ENCODE measurements at regions not wholly inside any gene's neighbourhood (a gene's known extent, or its start where the extent isn't known, plus 50 kb on each side); places are given as distances from the start of the nearest gene placed in this dataset.

DNA sequence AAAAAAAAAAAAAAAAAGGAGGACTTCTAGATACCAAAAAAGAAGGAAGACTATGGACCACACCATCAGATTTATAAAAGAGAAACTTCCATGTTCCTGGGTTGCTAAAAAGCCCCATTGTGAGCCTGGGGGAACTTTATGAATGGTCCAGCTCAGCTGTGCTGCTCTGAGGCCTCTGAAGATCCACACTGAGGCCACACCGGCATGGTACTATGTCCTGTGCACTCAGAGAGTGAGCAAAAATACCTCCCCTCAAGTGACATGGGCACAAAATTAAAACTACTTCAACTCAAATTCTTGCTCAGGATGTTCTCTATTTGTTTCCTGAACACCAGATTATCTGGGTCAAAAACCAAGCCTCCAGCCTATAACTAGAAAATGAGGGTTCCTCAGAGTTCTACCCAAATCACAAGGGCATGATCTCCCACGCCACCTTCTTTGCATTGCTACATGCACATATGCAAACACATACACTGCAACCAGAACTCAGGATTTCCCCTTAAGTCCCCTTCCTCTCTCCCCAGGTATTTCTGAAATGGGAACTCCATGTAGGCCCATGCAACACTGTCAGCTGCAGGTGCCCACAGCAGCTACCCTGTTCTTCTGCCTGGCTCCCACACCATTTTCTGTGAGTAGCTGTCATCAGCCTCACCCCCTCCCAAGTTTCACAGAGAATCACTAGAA lies 94.4 kb downstream of the SH3GLB1 start:
- no peaks in the 10 kb centered on the region for H3K79me2 ChIP-seq (ENCODE audit: control insufficient read depth in 1 of 2, insufficient read depth in 2 of 2, low read length in 2 of 2)
- H2BK20ac ChIP-seq (ENCODE audit: low read length) = no peak overlapping the region
- H3K56ac ChIP-seq (replicated peaks; ENCODE audit: insufficient read length, low read depth, low read length) = no peak overlapping the region
- H3K79me1 ChIP-seq (ENCODE audit: low read depth, low read length) = no peaks in the 10 kb centered on the region
- no peak overlapping the region for H3K27ac ChIP-seq (ENCODE audit: low read depth, low read length)
- H3K23me2 ChIP-seq (ENCODE audit: low read depth, low read length) = no peaks in the 10 kb centered on the region
- POLR2A ChIA-PET (ENCODE audit: partially characterized antibody) = interaction anchor here (1.4 kb wide), 1 partner anchor 15 kb away, joined by 7 read pairs; no protein-coding TSS in a partner anchor
- no peak overlapping the region for H2BK12ac ChIP-seq (ENCODE audit: low read depth, low read length)
- H3K4ac ChIP-seq (replicated peaks; ENCODE audit: insufficient read length, low read depth, low read length) = no peak overlapping the region
- no peak overlapping the region for H2BK15ac ChIP-seq (ENCODE audit: low read length)
- WGBS, 2 experiments (ENCODE audit: extremely low coverage in 1 of 2, insufficient coverage in 1 of 2, insufficient read length in 1 of 2, insufficient replicate concordance in 2 of 2, low coverage in 1 of 2, low lambda C conversion rate in 2 of 2, missing lambda C conversion rate in 1 of 2) = 86% methylated on average over 2 of the region's 2 CpGs; no CpG with 5 or more reads in 1 of the 2 experiments
- no peak overlapping the region for H4K8ac ChIP-seq (ENCODE audit: extremely low read depth, insufficient read depth, low read length)
- no peak overlapping the region for H2BK5ac ChIP-seq (ENCODE audit: low read depth, low read length)
- H3K4me2 ChIP-seq (ENCODE audit: insufficient read depth in 1 of 2, low read depth in 2 of 2, low read length in 2 of 2) = no peak overlapping the region
- H4K91ac ChIP-seq (replicated peaks; ENCODE audit: insufficient read length, low read length) = no peak overlapping the region
- H3K9me3 ChIP-seq (ENCODE audit: insufficient read depth in 2 of 2, low read depth in 1 of 2, low read length in 1 of 2) = no peaks in the 10 kb centered on the region
- H2AFZ ChIP-seq (ENCODE audit: low read length) = no peak overlapping the region
- FAIRE-seq (no peak), DNase-seq (ENCODE audit: low read depth in 1 of 2, low spot score in 2 of 2) (peak in 1 of 2 experiments; percentile 26)
- TF ChIP-seq RFX5 (IDR thresholded peaks at IDR 0.05; ENCODE audit: borderline replicate concordance, low read depth, low read length) = no peak
- TF ChIP-seq, protein P1, sequence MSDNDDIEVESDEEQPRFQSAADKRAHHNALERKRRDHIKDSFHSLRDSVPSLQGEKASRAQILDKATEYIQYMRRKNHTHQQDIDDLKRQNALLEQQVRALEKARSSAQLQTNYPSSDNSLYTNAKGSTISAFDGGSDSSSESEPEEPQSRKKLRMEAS (IDR thresholded peaks at IDR 0.05) = no peak
- no peak for TF ChIP-seq ASH2L (IDR thresholded peaks at IDR 0.05; ENCODE audit: low read length)
- TF ChIP-seq SIX5 (IDR thresholded peaks at IDR 0.05; ENCODE audit: low read depth, low read length) = no peak
- TF ChIP-seq, protein P2, sequence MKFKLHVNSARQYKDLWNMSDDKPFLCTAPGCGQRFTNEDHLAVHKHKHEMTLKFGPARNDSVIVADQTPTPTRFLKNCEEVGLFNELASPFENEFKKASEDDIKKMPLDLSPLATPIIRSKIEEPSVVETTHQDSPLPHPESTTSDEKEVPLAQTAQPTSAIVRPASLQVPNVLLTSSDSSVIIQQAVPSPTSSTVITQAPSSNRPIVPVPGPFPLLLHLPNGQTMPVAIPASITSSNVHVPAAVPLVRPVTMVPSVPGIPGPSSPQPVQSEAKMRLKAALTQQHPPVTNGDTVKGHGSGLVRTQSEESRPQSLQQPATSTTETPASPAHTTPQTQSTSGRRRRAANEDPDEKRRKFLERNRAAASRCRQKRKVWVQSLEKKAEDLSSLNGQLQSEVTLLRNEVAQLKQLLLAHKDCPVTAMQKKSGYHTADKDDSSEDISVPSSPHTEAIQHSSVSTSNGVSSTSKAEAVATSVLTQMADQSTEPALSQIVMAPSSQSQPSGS (IDR thresholded peaks at IDR 0.05; ENCODE audit: low read length) = no peak
- TF ChIP-seq RAD21 (IDR thresholded peaks at IDR 0.05 in 1 of 2, conservative IDR thresholded peaks at IDR 0.05 in 1 of 2; ENCODE audit: low read depth in 2 of 2, low read length in 2 of 2) = no peak
- TF ChIP-seq CHD1 (IDR thresholded peaks at IDR 0.05; ENCODE audit: low read depth, low read length) = no peak
- no peak overlapping the region for H3K9ac ChIP-seq (replicated peaks in 1 of 4; ENCODE audit: extremely low read depth in 1 of 4, low read depth in 3 of 4, low read length in 3 of 4)
- H2BK120ac ChIP-seq (replicated peaks; ENCODE audit: low read depth, low read length) = no peak overlapping the region
- no peak overlapping the region for H3K18ac ChIP-seq (ENCODE audit: extremely low read depth, low read length)
- H4K5ac ChIP-seq (ENCODE audit: insufficient read length, low read depth, low read length) = no peak overlapping the region
- no peak overlapping the region for H3K4me3 ChIP-seq (ENCODE audit: extremely low read depth in 1 of 4, insufficient read depth in 2 of 4, low read depth in 3 of 4, low read length in 4 of 4)
- H3K36me3 ChIP-seq (ENCODE audit: control insufficient read depth in 2 of 4, insufficient read depth in 4 of 4, low read length in 3 of 4) = no peaks in the 10 kb centered on the region
- no peak overlapping the region for H3K23ac ChIP-seq (ENCODE audit: insufficient read length)
- CTCF ChIA-PET (ENCODE audit: partially characterized antibody) = no interaction called here
- H4K20me1 ChIP-seq (replicated peaks in 1 of 2; ENCODE audit: control insufficient read depth in 1 of 2, insufficient read depth in 2 of 2, low read length in 2 of 2) = no peaks in the 10 kb centered on the region
- no peak overlapping the region for H3K14ac ChIP-seq (ENCODE audit: insufficient read length)
- no peak overlapping the region for H2AK5ac ChIP-seq (ENCODE audit: low read depth, low read length)
- no peaks in the 10 kb centered on the region for H3K4me1 ChIP-seq (replicated peaks in 1 of 4; ENCODE audit: control insufficient read depth in 3 of 4, insufficient read depth in 4 of 4, low read length in 3 of 4)
- no peaks in the 10 kb centered on the region for H3K27me3 ChIP-seq (replicated peaks in 1 of 4; ENCODE audit: control insufficient read depth in 3 of 4, extremely low read depth in 1 of 4, insufficient read depth in 3 of 4, low read length in 3 of 4)
